ENCODE measurements at regions not wholly inside any gene's neighbourhood (a gene's known extent, or its start where the extent isn't known, plus 50 kb on each side); places are given as distances from the start of the nearest gene placed in this dataset.
"Not testable (repeated sequence)": the region's sequence is repeated elsewhere in the genome, so short reads cannot be mapped to it uniquely, and the experiment has no call there.

- H3K27me3 Mint-ChIP-seq; ATAC-seq (ENCODE audit: low read depth); H3K4me3 Mint-ChIP-seq; H3K27ac Mint-ChIP-seq; H3K36me3 Mint-ChIP-seq; POLR2A ChIA-PET; H3K4me1 Mint-ChIP-seq; H3K9me3 Mint-ChIP-seq; DNase-seq: not testable (repeated sequence)
These were observed 140.9 kb upstream of the GOLGA6L4 start for GRCh38 chr15:84094720-84095119.

GRCh38 chr15:84097053-84097452 lies 138.5 kb upstream of the GOLGA6L4 start:
- H3K36me3 Mint-ChIP-seq; POLR2A ChIA-PET; DNase-seq; H3K27ac Mint-ChIP-seq; H3K4me1 Mint-ChIP-seq; H3K27me3 Mint-ChIP-seq; H3K4me3 Mint-ChIP-seq; H3K9me3 Mint-ChIP-seq; ATAC-seq (ENCODE audit: low read depth): not testable (repeated sequence)

DNA sequence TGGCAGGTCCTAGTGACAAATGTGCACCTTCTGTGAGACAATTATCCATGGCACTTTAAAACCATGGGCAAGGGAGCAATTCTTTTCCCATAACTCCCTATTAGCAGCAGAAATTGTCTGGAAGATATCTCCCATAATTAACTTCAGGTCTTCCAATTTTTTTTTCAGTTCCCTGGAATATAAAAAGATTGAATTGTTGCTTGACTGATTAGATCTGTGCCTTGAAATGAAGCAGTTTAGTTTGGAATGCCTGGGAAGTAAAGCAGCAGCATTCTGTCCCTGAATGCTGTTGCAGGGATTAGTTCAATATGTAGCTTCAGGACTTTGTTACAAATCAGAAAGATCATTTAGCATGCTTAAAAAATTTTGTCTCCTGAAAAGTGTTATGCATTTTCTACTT lies 137.0 kb upstream of the GOLGA6L4 start:
- POLR2A ChIA-PET: no interaction called here
- H3K36me3 Mint-ChIP-seq: peaks cover 3% of the 10 kb centered on the region
- H3K27me3 Mint-ChIP-seq: no peaks in the 10 kb centered on the region
- peaks cover 2% of the 10 kb centered on the region for H3K9me3 Mint-ChIP-seq
- H3K4me1 Mint-ChIP-seq: peaks cover 7% of the 10 kb centered on the region
- no peak for ATAC-seq (ENCODE audit: low read depth)
- no peak for DNase-seq
- no peak overlapping the region for H3K4me3 Mint-ChIP-seq
- H3K27ac Mint-ChIP-seq: no peak overlapping the region

DNA sequence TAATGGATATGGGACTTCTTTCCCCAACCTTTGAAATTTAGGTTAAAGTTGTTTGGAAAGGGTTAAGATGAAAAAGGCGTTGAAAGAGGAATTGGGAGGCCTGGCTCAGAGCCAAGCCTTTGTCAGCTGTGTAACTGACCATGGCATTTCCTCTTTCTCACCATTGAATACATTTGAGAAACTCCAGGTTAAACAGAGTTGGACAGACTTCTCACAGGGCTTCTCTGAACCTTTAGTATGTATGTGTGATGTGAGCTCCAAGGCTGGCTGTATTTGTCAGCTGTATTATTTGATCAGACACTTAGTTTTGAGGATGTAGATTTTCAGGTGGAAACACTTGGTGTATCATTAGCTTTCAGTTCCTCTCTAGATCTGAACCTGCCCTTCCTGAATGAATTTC lies 136.4 kb upstream of the GOLGA6L4 start:
- POLR2A ChIA-PET: no interaction called here
- Mint-ChIP-seq H3K27me3 (no peaks in the 10 kb centered on the region), H3K4me1 (peaks cover 7% of the 10 kb centered on the region), H3K27ac (no peak overlapping the region), H3K9me3 (peaks cover 2% of the 10 kb centered on the region), H3K4me3 (no peak overlapping the region), H3K36me3 (peaks cover 3% of the 10 kb centered on the region)
- DNase-seq (no peak), ATAC-seq (ENCODE audit: low read depth) (no peak)

- H3K4me1 Mint-ChIP-seq: peaks cover 7% of the 10 kb centered on the region
- no peak overlapping the region for H3K4me3 Mint-ChIP-seq
- H3K27me3 Mint-ChIP-seq: no peaks in the 10 kb centered on the region
- peaks cover 3% of the 10 kb centered on the region for H3K36me3 Mint-ChIP-seq
- ATAC-seq (ENCODE audit: low read depth) (no peak), DNase-seq (no peak)
- H3K27ac Mint-ChIP-seq: no peak overlapping the region
- H3K9me3 Mint-ChIP-seq: peaks cover 2% of the 10 kb centered on the region
- POLR2A ChIA-PET: no interaction called here
These were observed 132.2 kb upstream of the GOLGA6L4 start for GRCh38 chr15:84103345-84103744.

DNA sequence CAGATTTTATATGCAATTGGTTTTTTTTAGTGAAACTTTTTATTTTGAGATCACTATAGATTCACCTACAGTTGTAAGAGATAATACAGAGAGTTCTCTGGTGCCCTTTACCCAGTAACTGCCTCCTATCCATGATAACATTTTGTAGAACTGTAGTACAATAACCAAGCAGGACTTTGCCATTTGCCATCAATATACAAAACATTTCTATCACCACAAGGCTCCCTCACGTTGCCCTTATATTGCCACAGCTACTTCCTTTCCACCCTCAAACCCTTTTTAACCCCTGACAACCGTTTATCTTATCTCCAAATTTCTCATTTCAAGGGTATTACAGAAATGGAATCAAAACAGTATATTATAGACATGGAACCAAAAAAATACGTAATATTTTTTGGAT lies 130.7 kb upstream of the GOLGA6L4 start:
- H3K4me3 Mint-ChIP-seq: no peak overlapping the region
- POLR2A ChIA-PET: no interaction called here
- no peaks in the 10 kb centered on the region for H3K27me3 Mint-ChIP-seq
- DNase-seq: no peak
- no peak overlapping the region for H3K27ac Mint-ChIP-seq
- ATAC-seq (ENCODE audit: low read depth): no peak
- H3K9me3 Mint-ChIP-seq: peaks cover 2% of the 10 kb centered on the region
- peaks cover 5% of the 10 kb centered on the region for H3K4me1 Mint-ChIP-seq
- peaks cover 3% of the 10 kb centered on the region for H3K36me3 Mint-ChIP-seq

GRCh38 chr15:84108728-84109127 lies 126.8 kb upstream of the GOLGA6L4 start:
- Mint-ChIP-seq H3K9me3 (no peaks in the 10 kb centered on the region), H3K4me1 (no peaks in the 10 kb centered on the region), H3K27me3 (peaks cover 8% of the 10 kb centered on the region), H3K36me3 (no peaks in the 10 kb centered on the region), H3K27ac (no peak overlapping the region), H3K4me3 (no peak overlapping the region)
- no peak for ATAC-seq (ENCODE audit: low read depth)
- DNase-seq: no peak
- POLR2A ChIA-PET: no interaction called here

DNA sequence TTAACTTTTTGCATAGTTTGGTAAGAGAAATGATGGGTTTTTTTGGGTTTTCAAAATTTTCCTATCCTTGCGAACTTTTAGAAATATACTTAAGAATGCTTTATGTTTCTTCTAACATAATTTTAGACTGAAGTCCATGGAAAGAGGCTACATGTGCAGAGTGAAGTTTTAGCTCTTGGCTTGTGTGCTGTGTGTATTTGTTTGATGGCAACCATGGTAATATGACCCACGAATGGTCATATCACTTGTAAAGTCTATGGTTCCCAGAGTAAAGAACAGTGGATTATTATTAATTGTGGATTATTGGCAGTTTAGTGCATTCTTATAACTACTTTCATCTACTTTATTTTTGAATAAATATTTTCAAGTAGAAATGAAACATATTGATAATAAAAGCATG lies 124.0 kb upstream of the GOLGA6L4 start:
- POLR2A ChIA-PET: no interaction called here
- DNase-seq (no peak), ATAC-seq (ENCODE audit: low read depth) (no peak)
- Mint-ChIP-seq H3K4me1 (no peaks in the 10 kb centered on the region), H3K4me3 (no peak overlapping the region), H3K9me3 (no peaks in the 10 kb centered on the region), H3K27me3 (peaks cover 11% of the 10 kb centered on the region), H3K27ac (no peak overlapping the region), H3K36me3 (peaks cover 3% of the 10 kb centered on the region)

DNA sequence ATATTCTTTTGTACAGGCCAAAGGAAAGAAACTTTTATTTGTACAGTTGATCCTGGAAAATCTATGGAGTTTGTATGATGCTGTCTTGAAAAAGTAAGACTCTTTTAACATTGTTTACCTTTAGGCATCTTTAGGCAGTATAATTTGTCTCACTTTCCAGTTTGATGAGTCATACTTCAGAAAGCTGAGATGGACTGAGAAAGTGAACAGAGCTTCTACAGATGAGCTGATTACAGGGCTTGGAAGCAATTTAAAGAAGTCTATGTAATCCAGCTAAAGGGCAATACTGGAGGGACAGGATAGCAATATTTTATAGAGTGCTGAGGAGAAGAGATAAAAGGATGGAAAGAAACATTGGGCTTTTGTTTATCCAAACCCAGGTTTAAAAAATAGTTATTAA lies 123.5 kb upstream of the GOLGA6L4 start:
- DNase-seq: no peak
- POLR2A ChIA-PET: no interaction called here
- Mint-ChIP-seq H3K36me3 (peaks cover 3% of the 10 kb centered on the region), H3K27ac (no peak overlapping the region), H3K4me1 (no peaks in the 10 kb centered on the region), H3K4me3 (no peak overlapping the region), H3K27me3 (peaks cover 12% of the 10 kb centered on the region), H3K9me3 (no peaks in the 10 kb centered on the region)
- no peak for ATAC-seq (ENCODE audit: low read depth)

DNA sequence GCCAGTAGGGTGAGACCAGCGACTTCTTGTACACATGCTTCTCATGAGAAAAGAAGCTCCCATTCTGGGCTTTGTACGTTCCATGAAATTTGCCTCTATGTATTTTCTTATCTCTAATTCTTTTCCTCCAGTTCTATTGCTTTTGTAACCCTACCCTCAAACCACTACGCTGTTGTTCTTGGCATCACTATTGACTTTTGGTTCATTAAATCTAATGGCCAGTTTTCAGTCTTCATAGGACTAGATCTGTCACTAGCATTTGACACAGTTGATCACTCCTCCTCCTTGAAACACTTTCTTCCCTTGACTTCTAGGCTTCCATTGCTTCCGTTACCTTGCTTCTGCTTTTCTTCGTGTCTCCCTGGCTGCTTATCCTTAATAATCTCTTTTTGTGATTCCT lies 121.7 kb upstream of the GOLGA6L4 start:
- DNase-seq (no peak), ATAC-seq (ENCODE audit: low read depth) (no peak)
- H3K27ac Mint-ChIP-seq: no peak overlapping the region
- H3K4me1 Mint-ChIP-seq: no peaks in the 10 kb centered on the region
- POLR2A ChIA-PET: no interaction called here
- peaks cover 3% of the 10 kb centered on the region for H3K36me3 Mint-ChIP-seq
- no peaks in the 10 kb centered on the region for H3K9me3 Mint-ChIP-seq
- no peak overlapping the region for H3K4me3 Mint-ChIP-seq
- peaks cover 16% of the 10 kb centered on the region for H3K27me3 Mint-ChIP-seq

- POLR2A ChIA-PET; H3K27ac Mint-ChIP-seq; ATAC-seq (ENCODE audit: low read depth); DNase-seq; H3K4me1 Mint-ChIP-seq; H3K36me3 Mint-ChIP-seq; H3K9me3 Mint-ChIP-seq; H3K4me3 Mint-ChIP-seq: not testable (repeated sequence)
- peaks cover 16% of the 10 kb centered on the region for H3K27me3 Mint-ChIP-seq
These were observed 120.9 kb upstream of the GOLGA6L4 start for GRCh38 chr15:84114680-84115079.

DNA sequence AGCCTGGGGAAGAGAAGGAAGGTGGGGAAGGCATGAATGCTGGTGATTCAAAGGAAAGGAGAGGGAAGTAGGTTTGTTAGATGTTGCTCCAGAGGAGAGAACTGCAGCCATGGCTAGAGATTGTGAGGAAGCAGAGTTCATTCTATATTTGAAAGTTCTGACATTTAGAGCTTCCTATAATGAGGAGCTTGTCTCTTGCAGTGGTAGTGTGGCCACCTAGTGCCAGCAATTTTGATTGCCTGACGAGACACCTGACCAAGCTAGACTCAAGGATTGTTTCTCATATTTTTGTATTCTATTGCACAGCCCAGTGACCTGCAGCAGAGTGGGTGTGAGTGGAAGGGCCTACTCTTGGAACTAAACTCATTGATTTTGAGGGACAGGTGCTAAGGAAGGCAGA lies 116.2 kb upstream of the GOLGA6L4 start:
- POLR2A ChIA-PET; ATAC-seq (ENCODE audit: low read depth); H3K9me3 Mint-ChIP-seq; H3K27me3 Mint-ChIP-seq; H3K36me3 Mint-ChIP-seq; H3K4me1 Mint-ChIP-seq; DNase-seq; H3K4me3 Mint-ChIP-seq; H3K27ac Mint-ChIP-seq: not testable (repeated sequence)

DNA sequence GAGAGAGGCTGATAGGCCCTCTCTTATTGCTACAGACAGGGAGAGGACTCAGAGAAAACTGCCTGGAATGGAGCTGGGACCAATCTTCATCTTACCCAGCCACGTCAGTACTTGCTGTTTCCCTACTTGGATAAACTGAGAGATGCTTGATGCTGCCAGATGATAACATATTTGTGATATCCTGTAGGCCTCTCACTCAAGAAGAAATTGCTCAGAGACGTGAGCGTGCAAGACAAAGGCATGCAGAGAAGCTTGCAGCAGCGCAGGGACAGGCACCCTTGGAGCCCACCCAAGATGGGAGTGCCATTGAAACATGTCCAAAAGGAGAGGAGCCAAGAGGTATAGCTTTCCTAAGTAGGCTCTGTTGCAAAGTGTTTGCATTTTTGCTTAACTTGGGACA lies 114.7 kb upstream of the GOLGA6L4 start:
- H3K4me1 Mint-ChIP-seq; H3K4me3 Mint-ChIP-seq; H3K27ac Mint-ChIP-seq; ATAC-seq (ENCODE audit: low read depth); POLR2A ChIA-PET; H3K36me3 Mint-ChIP-seq; H3K9me3 Mint-ChIP-seq; DNase-seq: not testable (repeated sequence)
- peaks cover 10% of the 10 kb centered on the region for H3K27me3 Mint-ChIP-seq

GRCh38 chr15:84128706-84129105 lies 106.9 kb upstream of the GOLGA6L4 start:
- H3K9me3 Mint-ChIP-seq; DNase-seq; H3K27ac Mint-ChIP-seq; POLR2A ChIA-PET; H3K36me3 Mint-ChIP-seq; ATAC-seq (ENCODE audit: low read depth); H3K4me1 Mint-ChIP-seq; H3K4me3 Mint-ChIP-seq: not testable (repeated sequence)
- peaks cover 24% of the 10 kb centered on the region for H3K27me3 Mint-ChIP-seq

- DNase-seq; H3K27ac Mint-ChIP-seq; POLR2A ChIA-PET; ATAC-seq (ENCODE audit: low read depth); H3K9me3 Mint-ChIP-seq; H3K36me3 Mint-ChIP-seq; H3K4me3 Mint-ChIP-seq; H3K4me1 Mint-ChIP-seq: not testable (repeated sequence)
- peaks cover 23% of the 10 kb centered on the region for H3K27me3 Mint-ChIP-seq
These were observed 105.3 kb upstream of the GOLGA6L4 start for GRCh38 chr15:84130098-84130831.
